CD4-positive, alpha-beta T cell treated with Interleukin-6 at 100 ng/mL for 8 hours (primary cell): ENCODE measurements at regions not wholly inside any gene's neighbourhood (a gene's known extent, or its start where the extent isn't known, plus 50 kb on each side); places are given as distances from the start of the nearest gene placed in this dataset.

Source experiments
- DNase-seq: peaks from one replicate; pipeline ENCODE4 v3.0.0-alpha.2; 2020; ENCODE audit warnings: mixed read lengths, low spot score

GRCh38 chr2:196224756-196225155 is 53.4 kb upstream of the STK17B start:
- no peak for DNase-seq

- no peak for DNase-seq
These were observed 53.8 kb upstream of the STK17B start for GRCh38 chr2:196225213-196225612.

- no peak for DNase-seq
These were observed 54.8 kb upstream of the STK17B start for GRCh38 chr2:196226058-196226706.

- no peak for DNase-seq
These were observed 55.3 kb upstream of the STK17B start for GRCh38 chr2:196226707-196227065.

- DNase-seq, result no peak
These were observed 57.6 kb upstream of the STK17B start for GRCh38 chr2:196229013-196229412.

- DNase-seq, result peak; percentile 72
These were observed 58.9 kb upstream of the STK17B start for GRCh38 chr2:196230061-196230854.

GRCh38 chr2:196233021-196233804 is 61.8 kb upstream of the STK17B start:
- DNase-seq, result peak; percentile 30

- DNase-seq, result peak; percentile 52
These were observed 62.6 kb upstream of the STK17B start for GRCh38 chr2:196233805-196234475.

- peak; percentile 53 for DNase-seq
These were observed 63.3 kb upstream of the STK17B start for GRCh38 chr2:196234672-196235071.

- DNase-seq, result no peak
These were observed 67.5 kb upstream of the STK17B start for GRCh38 chr2:196238836-196239380.

- peak; percentile 89 for DNase-seq
These were observed 68.5 kb upstream of the STK17B start for GRCh38 chr2:196239622-196240587.

GRCh38 chr2:196241175-196241574 is 69.8 kb upstream of the STK17B start:
- no peak for DNase-seq

GRCh38 chr2:196242131-196242620 is 70.8 kb upstream of the STK17B start:
- peak; percentile 59 for DNase-seq

GRCh38 chr2:196244516-196244915 is 73.1 kb upstream of the STK17B start:
- no peak for DNase-seq

GRCh38 chr2:196244966-196245365 is 73.6 kb upstream of the STK17B start:
- DNase-seq, result no peak

- DNase-seq, result no peak
These were observed 74.2 kb upstream of the STK17B start for GRCh38 chr2:196245378-196246140.

GRCh38 chr2:196247114-196247975 is 76.0 kb upstream of the STK17B start:
- no peak for DNase-seq

- no peak for DNase-seq
These were observed 76.5 kb upstream of the STK17B start for GRCh38 chr2:196247976-196248280.

- no peak for DNase-seq
These were observed 77.2 kb upstream of the STK17B start for GRCh38 chr2:196248467-196249094.
